ENCODE measurements at regions not wholly inside any gene's neighbourhood (a gene's known extent, or its start where the extent isn't known, plus 50 kb on each side); places are given as distances from the start of the nearest gene placed in this dataset.
A peak's percentile ranks its signal among the peaks of the same experiment; 100 is the strongest.
"Not testable (repeated sequence)": the region's sequence is repeated elsewhere in the genome, so short reads cannot be mapped to it uniquely, and the experiment has no call there.

- no peak for DNase-seq
Measured at GRCh38 chr1:172717722-172718465, 59.0 kb downstream of the FASLG start.

GRCh38 chr1:172719066-172719627 lies 60.2 kb downstream of the FASLG start:
- no peak for DNase-seq

- peak; percentile 18 for DNase-seq
Measured at GRCh38 chr1:172719694-172720138, 60.8 kb downstream of the FASLG start.

- no peak for DNase-seq
Measured at GRCh38 chr1:172720339-172720738, 61.4 kb downstream of the FASLG start.

DNA sequence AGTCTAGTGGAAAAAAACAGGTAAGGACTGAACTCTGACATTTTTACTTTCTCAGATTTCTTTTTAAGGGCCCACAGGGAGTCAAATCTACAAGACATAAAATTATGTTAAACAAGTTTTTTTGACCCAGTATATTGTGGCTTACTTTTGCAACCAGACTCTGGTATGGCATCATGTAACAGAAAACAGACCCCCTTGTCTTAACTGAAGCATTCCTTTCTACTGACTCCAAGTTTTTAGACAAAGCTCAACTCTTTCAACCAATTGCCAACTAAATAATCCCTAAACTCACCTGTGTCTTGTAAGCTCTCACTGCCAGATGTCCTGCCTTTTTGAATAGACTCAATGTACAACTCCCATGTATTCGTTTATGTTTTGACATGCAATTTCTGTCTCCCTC lies 64.3 kb downstream of the FASLG start:
- no peak for DNase-seq

DNA sequence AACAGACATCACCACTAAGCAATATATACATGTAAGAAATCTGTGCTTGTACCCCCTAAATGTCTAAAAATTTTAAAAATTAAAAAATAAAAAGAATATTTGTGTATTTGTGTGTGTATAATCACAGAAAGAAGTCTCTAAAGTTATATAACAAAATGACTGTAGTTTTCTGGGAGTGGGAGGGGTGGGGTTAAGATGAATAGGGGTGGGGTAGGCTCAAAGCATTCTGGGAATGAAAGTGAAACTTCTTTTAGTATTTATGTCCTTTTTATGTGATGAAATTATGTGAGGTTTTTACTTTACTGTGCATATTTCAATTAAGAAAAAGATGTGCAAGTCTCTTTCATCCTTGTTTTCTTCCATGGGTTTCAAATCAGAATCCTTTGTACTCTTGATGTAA lies 65.3 kb downstream of the FASLG start:
- DNase-seq, result no peak

- peak; percentile 29 for DNase-seq
Measured at GRCh38 chr1:172724765-172725613, 66.1 kb downstream of the FASLG start.

- no peak for DNase-seq
Measured at GRCh38 chr1:172726740-172727139, 67.8 kb downstream of the FASLG start.

DNA sequence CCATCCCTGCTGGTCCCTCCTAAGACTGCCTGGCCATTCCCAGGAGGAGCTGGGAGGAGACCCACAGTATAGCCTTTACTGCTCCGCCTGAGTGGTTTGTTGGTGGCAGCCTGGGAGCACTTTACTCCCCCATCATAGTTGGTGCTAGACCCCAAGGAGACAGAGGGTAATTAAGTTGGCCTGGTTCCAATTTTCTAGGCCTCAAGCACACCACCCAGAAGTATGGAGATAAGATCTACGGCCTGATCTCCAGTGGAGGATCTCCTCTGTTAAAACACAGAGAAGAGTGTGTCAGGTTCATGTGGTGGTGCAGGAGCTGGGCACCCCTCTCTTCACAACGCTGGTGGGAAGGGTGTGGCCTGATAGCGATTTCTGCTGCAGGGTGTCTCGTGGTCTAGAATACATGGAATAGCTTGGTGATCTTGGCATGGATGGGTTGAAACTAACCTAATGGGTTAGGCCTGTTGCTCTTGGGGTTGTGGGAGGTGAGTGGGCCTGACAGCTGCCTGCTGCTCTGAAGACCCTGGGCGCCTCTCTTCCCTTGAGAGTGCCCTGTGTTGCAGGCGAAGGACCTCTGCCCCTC lies 68.5 kb downstream of the FASLG start:
- no peak for DNase-seq

GRCh38 chr1:172727956-172728603 lies 69.2 kb downstream of the FASLG start:
- peak; percentile 19 for DNase-seq

GRCh38 chr1:172728705-172729104 lies 69.8 kb downstream of the FASLG start:
- not testable (repeated sequence) for DNase-seq

- DNase-seq, result no peak
Measured at GRCh38 chr1:172732427-172732826, 73.5 kb downstream of the FASLG start.

- no peak for DNase-seq
Measured at GRCh38 chr1:172733815-172734214, 74.9 kb downstream of the FASLG start.

- no peak for DNase-seq
Measured at GRCh38 chr1:172738389-172738788, 79.5 kb downstream of the FASLG start.

GRCh38 chr1:172742599-172743500 lies 83.9 kb downstream of the FASLG start:
- peak; percentile 34 for DNase-seq

GRCh38 chr1:172745014-172745413 lies 86.1 kb downstream of the FASLG start:
- peak; percentile 67 for DNase-seq

- peak; percentile 54 for DNase-seq
Measured at GRCh38 chr1:172746091-172746949, 87.4 kb downstream of the FASLG start.

GRCh38 chr1:172748201-172748600 lies 89.3 kb downstream of the FASLG start:
- no peak for DNase-seq

DNA sequence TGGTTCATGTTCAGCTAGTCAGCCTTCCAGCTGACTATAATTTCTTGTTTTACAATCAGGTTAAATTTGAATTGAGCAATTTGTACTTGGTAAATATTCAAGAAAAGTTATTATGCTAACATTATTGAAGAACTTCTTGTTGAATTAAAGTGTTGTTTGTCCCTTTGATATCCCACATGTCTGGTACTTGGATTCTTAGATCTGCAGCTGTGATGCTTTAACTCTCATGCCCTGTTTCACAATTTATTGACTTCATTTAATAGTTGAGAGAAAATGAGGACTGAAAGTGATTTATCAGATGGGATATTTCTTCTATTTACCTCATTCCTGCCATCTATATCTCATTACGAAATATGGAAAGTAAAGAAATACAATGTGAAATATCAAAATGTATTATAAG lies 92.8 kb downstream of the FASLG start:
- DNase-seq, result no peak

DNA sequence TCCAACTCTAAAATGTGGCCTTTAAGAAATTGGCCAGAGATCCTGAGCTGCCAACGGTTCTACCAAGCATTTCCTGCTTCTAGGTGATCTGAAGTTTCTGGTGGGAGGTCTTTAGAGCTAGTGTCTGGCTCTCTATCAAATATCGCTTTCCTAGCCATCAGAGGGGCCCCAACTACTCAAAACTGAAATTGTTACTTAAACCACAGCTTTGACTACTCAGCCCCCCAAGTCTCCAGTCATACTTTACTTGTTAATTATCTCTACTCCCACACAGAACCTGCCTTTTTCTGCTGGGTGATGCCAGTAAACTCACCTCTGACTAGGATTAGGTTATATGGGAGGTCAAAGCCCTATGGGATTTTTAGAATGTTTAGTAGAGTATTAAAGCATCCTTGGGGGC lies 95.1 kb downstream of the FASLG start:
- DNase-seq, result no peak

DNA sequence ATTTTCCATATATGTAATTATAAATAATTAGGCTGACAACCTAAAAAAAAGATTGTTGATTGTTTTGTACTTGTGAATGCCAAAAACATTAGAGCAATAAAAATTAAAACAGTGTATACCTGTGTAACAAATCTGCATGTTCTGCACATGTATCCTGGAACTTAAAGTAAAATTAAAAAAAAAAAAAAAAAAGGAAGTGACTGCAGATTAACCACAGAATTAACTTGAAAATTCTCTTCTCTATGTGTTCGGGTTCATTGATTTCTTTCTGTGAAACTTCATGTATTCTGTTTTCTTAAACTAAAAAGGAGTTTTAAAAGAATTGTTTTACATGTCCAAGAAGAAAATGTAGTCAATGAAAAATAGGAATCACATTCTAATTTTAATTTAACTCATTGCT lies 95.7 kb downstream of the FASLG start:
- DNase-seq, result no peak

Measured in KG1 (cell line).